ENCODE measurements at regions not wholly inside any gene's neighbourhood (a gene's known extent, or its start where the extent isn't known, plus 50 kb on each side); places are given as distances from the start of the nearest gene placed in this dataset.

DNA sequence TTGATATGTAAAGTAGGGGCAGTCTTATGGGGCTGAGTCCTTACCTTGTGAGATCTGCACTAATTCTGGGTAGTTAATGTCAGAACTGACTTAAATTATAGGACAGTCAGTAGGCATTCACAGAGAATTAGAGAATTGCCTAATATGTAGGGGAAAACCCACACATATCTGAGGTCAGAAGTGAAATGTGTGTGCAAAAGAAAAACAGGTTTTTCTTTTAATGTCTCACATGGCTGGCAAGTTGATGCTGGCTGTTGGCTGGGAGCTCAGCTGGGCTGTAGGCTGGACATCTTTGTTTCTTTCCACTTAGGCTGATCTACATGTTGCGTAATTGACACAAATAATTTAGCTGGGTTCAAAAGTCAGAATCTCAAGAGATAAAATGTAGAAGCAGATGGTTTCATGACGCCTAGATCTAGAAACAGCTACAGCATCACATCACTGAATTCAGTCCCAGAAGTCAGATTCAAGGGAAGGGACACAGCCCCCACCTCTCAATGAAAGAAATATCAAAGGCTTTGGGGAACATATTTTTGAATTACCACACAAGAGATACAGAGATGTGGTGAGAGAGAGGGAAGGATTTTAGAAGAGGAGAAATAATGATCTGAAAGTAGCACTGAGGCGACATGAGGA, 98.9 kb downstream of the TNFSF18 start:
- H3K4me3 ChIP-seq (ENCODE audit: low read depth, low read length): no peak overlapping the region
- TF ChIP-seq, protein P1, sequence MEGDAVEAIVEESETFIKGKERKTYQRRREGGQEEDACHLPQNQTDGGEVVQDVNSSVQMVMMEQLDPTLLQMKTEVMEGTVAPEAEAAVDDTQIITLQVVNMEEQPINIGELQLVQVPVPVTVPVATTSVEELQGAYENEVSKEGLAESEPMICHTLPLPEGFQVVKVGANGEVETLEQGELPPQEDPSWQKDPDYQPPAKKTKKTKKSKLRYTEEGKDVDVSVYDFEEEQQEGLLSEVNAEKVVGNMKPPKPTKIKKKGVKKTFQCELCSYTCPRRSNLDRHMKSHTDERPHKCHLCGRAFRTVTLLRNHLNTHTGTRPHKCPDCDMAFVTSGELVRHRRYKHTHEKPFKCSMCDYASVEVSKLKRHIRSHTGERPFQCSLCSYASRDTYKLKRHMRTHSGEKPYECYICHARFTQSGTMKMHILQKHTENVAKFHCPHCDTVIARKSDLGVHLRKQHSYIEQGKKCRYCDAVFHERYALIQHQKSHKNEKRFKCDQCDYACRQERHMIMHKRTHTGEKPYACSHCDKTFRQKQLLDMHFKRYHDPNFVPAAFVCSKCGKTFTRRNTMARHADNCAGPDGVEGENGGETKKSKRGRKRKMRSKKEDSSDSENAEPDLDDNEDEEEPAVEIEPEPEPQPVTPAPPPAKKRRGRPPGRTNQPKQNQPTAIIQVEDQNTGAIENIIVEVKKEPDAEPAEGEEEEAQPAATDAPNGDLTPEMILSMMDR (IDR thresholded peaks at IDR 0.05; ENCODE audit: low read depth, low read length): no peak

DNA sequence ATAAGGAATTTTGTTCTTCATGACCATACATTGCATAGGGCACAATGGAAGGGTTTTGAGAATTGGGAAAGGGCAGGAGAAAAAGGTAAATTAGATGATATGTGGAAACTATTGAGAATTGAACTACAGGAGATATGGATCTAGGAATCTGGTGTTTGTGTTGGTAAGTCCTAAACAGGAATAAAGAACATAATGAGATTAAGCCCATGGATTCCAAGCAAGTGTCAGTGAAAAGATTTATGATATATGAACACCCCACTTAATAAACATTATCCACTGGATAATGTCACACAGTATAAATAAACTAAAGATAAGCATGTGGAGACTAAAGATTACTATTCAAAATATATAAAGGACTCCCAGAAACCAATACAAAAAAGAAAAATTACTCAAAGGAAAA, 98.2 kb downstream of the TNFSF18 start:
- no peak overlapping the region for H3K4me3 ChIP-seq (ENCODE audit: low read depth, low read length)
- TF ChIP-seq, protein P1 (IDR thresholded peaks at IDR 0.05; ENCODE audit: low read depth, low read length): no peak

GRCh38 chr1:172954476-172955150, 96.1 kb downstream of the TNFSF18 start:
- H3K4me3 ChIP-seq (ENCODE audit: low read depth, low read length): no peak overlapping the region
- TF ChIP-seq, protein P1 (IDR thresholded peaks at IDR 0.05; ENCODE audit: low read depth, low read length): no peak

- TF ChIP-seq, protein P1 (IDR thresholded peaks at IDR 0.05; ENCODE audit: low read depth, low read length): no peak
- H3K4me3 ChIP-seq (ENCODE audit: low read depth, low read length): no peak overlapping the region
Measured at GRCh38 chr1:172955161-172955815, 95.5 kb downstream of the TNFSF18 start.

DNA sequence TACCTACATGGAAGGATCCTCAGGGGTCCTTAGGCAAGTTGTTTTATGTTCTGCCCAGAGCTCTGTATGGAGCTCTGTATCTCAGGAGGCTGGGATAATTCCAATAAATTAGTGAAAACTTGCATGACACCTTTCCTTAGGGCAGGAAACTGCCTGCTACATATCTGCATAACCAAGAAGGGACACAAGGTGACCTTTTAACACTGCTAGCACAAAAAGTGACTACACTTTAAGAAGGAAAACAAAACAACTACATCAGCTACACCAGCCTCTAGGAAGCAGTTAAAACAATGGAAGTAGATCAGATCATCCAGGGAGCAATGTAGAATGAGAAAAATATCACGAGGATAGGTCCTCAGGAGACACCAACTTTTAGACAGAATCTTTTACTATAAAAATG, 93.9 kb downstream of the TNFSF18 start:
- H3K4me3 ChIP-seq (ENCODE audit: low read depth, low read length): no peak overlapping the region
- TF ChIP-seq, protein P1 (IDR thresholded peaks at IDR 0.05; ENCODE audit: low read depth, low read length): no peak

DNA sequence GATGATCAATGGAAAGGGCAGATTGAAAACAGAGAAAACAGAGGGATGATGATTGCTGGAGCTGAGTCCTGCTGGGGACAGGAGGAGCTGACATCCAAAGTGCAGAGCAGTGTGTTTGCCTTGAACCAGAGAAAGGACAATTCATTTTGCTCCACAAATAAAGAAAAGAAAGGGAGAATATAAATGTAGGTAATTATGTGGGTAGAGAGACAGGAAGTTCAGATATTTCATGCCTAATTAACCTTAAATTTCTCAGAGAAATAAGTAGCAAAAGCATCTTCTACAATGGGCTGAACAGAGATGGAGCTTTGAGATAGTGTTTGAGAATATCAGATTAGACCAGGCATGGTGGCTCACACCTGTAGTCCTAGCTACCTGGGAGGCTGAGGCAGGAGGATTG, 93.2 kb downstream of the TNFSF18 start:
- TF ChIP-seq, protein P1 (IDR thresholded peaks at IDR 0.05; ENCODE audit: low read depth, low read length): no peak
- H3K4me3 ChIP-seq (ENCODE audit: low read depth, low read length): no peak overlapping the region

DNA sequence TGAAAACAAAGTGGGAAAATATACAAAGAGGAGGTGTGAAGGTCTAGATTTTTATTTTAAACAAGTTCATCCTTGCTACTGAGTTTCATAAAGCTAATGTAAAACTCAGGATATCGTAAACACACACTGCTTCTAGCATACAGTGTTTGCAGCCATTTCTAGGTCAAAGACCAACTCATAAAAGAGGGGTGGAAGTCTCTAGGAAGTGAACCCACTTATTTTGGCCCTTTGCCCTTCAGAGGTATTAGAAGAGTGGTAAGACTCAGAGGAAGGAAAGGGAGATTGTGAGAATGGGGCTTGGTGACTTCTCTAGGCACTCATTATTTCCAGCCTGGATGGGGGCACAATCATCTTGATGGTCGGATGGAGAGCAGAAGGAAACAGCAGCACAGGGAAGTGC, 91.2 kb downstream of the TNFSF18 start:
- no peak overlapping the region for H3K4me3 ChIP-seq (ENCODE audit: low read depth, low read length)
- TF ChIP-seq, protein P1 (IDR thresholded peaks at IDR 0.05; ENCODE audit: low read depth, low read length): no peak
